ENCODE measurements at regions not wholly inside any gene's neighbourhood (a gene's known extent, or its start where the extent isn't known, plus 50 kb on each side); places are given as distances from the start of the nearest gene placed in this dataset.

DNA sequence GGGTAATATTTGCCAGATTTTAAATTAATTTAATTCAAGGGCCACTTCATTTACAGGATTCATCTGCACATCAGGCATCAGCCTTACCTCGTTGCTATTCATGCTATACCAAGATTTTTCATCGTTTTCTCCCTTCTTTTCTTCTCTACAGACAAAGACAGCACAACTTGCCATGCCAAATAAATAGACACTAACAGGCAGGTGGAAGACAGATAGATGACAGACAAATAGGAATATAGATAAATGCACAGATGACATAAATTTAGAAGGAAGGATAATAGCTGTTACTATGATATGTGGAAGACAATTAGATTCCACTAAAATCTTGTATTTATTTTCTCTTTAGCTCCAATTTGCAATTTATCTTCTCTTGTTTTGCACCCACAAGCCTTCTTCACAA is 164.5 kb upstream of the ARX start:
- TF ChIP-seq, protein P1, sequence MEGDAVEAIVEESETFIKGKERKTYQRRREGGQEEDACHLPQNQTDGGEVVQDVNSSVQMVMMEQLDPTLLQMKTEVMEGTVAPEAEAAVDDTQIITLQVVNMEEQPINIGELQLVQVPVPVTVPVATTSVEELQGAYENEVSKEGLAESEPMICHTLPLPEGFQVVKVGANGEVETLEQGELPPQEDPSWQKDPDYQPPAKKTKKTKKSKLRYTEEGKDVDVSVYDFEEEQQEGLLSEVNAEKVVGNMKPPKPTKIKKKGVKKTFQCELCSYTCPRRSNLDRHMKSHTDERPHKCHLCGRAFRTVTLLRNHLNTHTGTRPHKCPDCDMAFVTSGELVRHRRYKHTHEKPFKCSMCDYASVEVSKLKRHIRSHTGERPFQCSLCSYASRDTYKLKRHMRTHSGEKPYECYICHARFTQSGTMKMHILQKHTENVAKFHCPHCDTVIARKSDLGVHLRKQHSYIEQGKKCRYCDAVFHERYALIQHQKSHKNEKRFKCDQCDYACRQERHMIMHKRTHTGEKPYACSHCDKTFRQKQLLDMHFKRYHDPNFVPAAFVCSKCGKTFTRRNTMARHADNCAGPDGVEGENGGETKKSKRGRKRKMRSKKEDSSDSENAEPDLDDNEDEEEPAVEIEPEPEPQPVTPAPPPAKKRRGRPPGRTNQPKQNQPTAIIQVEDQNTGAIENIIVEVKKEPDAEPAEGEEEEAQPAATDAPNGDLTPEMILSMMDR (IDR thresholded peaks at IDR 0.05; ENCODE audit: control extremely low read depth, extremely low read depth), result no peak
- DNase-seq (no peak), ATAC-seq (ENCODE audit: insufficient read depth, low FRiP score) (no peak)
- WGBS, 2 donors, result 55 to 78% methylated on average over 2 of the region's 2 CpGs
- Histone ChIP-seq H3K36me3 (ENCODE audit: control insufficient read depth in 4 of 4, insufficient read depth in 4 of 4, low read length in 4 of 4) (no peaks in the 10 kb centered on the region), H3K9ac (ENCODE audit: insufficient read depth in 1 of 2, low read length in 2 of 2) (no peak overlapping the region), H3K4me1 (ENCODE audit: control insufficient read depth in 5 of 5, insufficient read depth in 5 of 5, low read length in 5 of 5) (no peaks in the 10 kb centered on the region), H3K4me3 (no peak overlapping the region), H3K9me3 (ENCODE audit: control insufficient read depth in 4 of 4, insufficient read depth in 3 of 4, low read length in 3 of 4) (no peaks in the 10 kb centered on the region), H3K27me3 (ENCODE audit: control insufficient read depth in 3 of 3, insufficient read depth in 3 of 3, low read length in 2 of 3) (peaks cover 0 to 21% (median 20%) of the 10 kb centered on the region in 3 donors), H3K27ac (ENCODE audit: low read depth in 1 of 2, low read length in 1 of 2) (no peak overlapping the region)

DNA sequence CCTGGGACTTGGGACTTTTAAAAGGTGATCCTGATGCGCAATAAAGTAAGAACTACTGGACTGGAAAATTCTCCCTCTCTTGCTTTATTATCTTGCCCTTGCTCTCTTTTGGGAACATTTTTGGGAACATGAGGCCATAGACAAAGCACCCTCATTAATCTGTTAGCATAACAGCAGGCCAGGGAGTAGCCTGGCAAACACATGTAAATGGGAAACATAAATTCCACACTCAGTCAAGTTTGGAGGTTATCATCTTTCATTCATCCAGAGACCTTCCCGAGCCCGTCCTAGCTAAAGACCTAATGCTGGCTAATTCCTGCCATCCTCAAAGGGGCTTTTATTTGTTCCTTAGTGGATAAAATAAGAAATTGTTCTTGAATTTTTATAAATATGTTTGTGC is 162.8 kb upstream of the ARX start:
- Histone ChIP-seq H3K9ac (ENCODE audit: insufficient read depth in 1 of 2, low read length in 2 of 2) (no peak overlapping the region), H3K36me3 (ENCODE audit: control insufficient read depth in 4 of 4, insufficient read depth in 4 of 4, low read length in 4 of 4) (no peaks in the 10 kb centered on the region), H3K4me1 (ENCODE audit: control insufficient read depth in 5 of 5, insufficient read depth in 5 of 5, low read length in 5 of 5) (no peaks in the 10 kb centered on the region), H3K4me3 (no peak overlapping the region), H3K9me3 (ENCODE audit: control insufficient read depth in 4 of 4, insufficient read depth in 3 of 4, low read length in 3 of 4) (no peaks in the 10 kb centered on the region), H3K27ac (ENCODE audit: low read depth in 1 of 2, low read length in 1 of 2) (no peak overlapping the region), H3K27me3 (ENCODE audit: control insufficient read depth in 3 of 3, insufficient read depth in 3 of 3, low read length in 2 of 3) (peaks cover 0 to 19% (median 16%) of the 10 kb centered on the region in 3 donors)
- TF ChIP-seq, protein P1 (IDR thresholded peaks at IDR 0.05; ENCODE audit: control extremely low read depth, extremely low read depth), result no peak
- ATAC-seq (ENCODE audit: insufficient read depth, low FRiP score) (no peak), DNase-seq (no peak)
- WGBS, 2 donors, result 44 to 55% methylated on average over 3 of the region's 3 CpGs

DNA sequence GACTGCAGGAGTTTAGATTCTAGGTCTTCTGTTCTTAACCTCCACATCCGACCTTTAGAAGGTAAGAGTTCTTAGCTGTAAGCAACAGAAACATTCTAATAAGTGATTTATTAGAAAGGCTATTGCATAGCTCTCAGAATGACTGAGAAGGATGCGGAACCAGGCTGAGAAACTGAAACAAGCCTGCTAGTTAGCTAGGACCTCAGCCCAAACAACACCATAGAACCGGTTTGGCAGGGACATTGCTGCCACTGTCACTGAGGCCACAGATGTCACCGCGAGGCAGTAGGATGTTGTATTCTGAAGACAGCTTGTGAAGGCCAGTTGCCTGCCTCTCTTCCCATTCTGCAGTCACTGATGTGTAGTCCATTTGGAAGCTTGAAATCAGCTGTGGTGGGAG is 160.0 kb upstream of the ARX start:
- Histone ChIP-seq H3K9me3 (ENCODE audit: control insufficient read depth in 4 of 4, insufficient read depth in 3 of 4, low read length in 3 of 4) (no peaks in the 10 kb centered on the region), H3K36me3 (ENCODE audit: control insufficient read depth in 4 of 4, insufficient read depth in 4 of 4, low read length in 4 of 4) (no peaks in the 10 kb centered on the region), H3K27me3 (ENCODE audit: control insufficient read depth in 3 of 3, insufficient read depth in 3 of 3, low read length in 2 of 3) (peaks cover 0 to 19% (median 16%) of the 10 kb centered on the region in 3 donors), H3K27ac (ENCODE audit: low read depth in 1 of 2, low read length in 1 of 2) (no peak overlapping the region), H3K4me3 (no peak overlapping the region), H3K4me1 (ENCODE audit: control insufficient read depth in 5 of 5, insufficient read depth in 5 of 5, low read length in 5 of 5) (no peaks in the 10 kb centered on the region), H3K9ac (ENCODE audit: insufficient read depth in 1 of 2, low read length in 2 of 2) (no peak overlapping the region)
- ATAC-seq (ENCODE audit: insufficient read depth, low FRiP score), result no peak
- TF ChIP-seq, protein P1 (IDR thresholded peaks at IDR 0.05; ENCODE audit: control extremely low read depth, extremely low read depth), result no peak
- DNase-seq, result no peak
- WGBS, 2 donors, result 73 to 88% methylated on average over 5 of the region's 5 CpGs

DNA sequence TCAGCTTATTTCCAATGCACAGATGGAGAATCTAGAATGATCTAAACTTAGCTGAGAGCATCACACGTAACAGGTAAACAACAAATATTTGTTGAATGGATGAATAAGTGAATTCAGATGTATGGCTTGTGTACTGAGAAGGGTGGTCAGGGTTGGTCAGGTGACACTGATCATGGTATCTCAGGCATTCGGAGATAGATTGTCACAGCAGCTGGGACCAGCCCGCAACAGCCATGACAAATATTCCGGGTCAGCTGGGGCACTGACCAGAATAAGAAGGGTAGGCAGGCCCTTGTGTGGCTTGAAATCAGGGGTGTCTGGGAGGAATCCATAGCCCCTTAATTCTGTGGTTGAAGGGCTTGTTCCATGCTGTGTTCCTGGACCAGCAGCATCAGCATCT is 159.4 kb upstream of the ARX start:
- Histone ChIP-seq H3K9me3 (ENCODE audit: control insufficient read depth in 4 of 4, insufficient read depth in 3 of 4, low read length in 3 of 4) (no peaks in the 10 kb centered on the region), H3K4me3 (no peak overlapping the region), H3K4me1 (ENCODE audit: control insufficient read depth in 5 of 5, insufficient read depth in 5 of 5, low read length in 5 of 5) (no peaks in the 10 kb centered on the region), H3K27me3 (ENCODE audit: control insufficient read depth in 3 of 3, insufficient read depth in 3 of 3, low read length in 2 of 3) (peaks cover 0 to 19% (median 15%) of the 10 kb centered on the region in 3 donors), H3K9ac (ENCODE audit: insufficient read depth in 1 of 2, low read length in 2 of 2) (no peak overlapping the region), H3K36me3 (ENCODE audit: control insufficient read depth in 4 of 4, insufficient read depth in 4 of 4, low read length in 4 of 4) (no peaks in the 10 kb centered on the region), H3K27ac (ENCODE audit: low read depth in 1 of 2, low read length in 1 of 2) (no peak overlapping the region)
- no peak for ATAC-seq (ENCODE audit: insufficient read depth, low FRiP score)
- DNase-seq, result no peak
- TF ChIP-seq, protein P1 (IDR thresholded peaks at IDR 0.05; ENCODE audit: control extremely low read depth, extremely low read depth), result no peak
- WGBS, 2 donors, result 83 to 94% methylated on average over 4 of the region's 4 CpGs

Measured in lung (tissue), 11 donors.